GM18505 (cell line): ENCODE measurements at regions not wholly inside any gene's neighbourhood (a gene's known extent, or its start where the extent isn't known, plus 50 kb on each side); places are given as distances from the start of the nearest gene placed in this dataset.
"Not testable (repeated sequence)": the region's sequence is repeated elsewhere in the genome, so short reads cannot be mapped to it uniquely, and the experiment has no call there.

Source experiments
- ATAC-seq: cut with Tn5 transposase; IDR thresholded peaks from one replicate; pipeline ENCODE4 v1.9.1; 2021; ENCODE audit not compliant: unreplicated experiment

- ATAC-seq = not testable (repeated sequence)
Measured at GRCh38 chr1:146521804-146522203, 293.0 kb upstream of the NOTCH2NLA start.

- ATAC-seq = not testable (repeated sequence)
Measured at GRCh38 chr1:146513754-146514153, 284.9 kb upstream of the NOTCH2NLA start.

- not testable (repeated sequence) for ATAC-seq
Measured at GRCh38 chr1:146511047-146511777, 282.4 kb upstream of the NOTCH2NLA start.

GRCh38 chr1:146510248-146510983, 281.6 kb upstream of the NOTCH2NLA start:
- ATAC-seq = not testable (repeated sequence)

GRCh38 chr1:146504121-146504520, 275.3 kb upstream of the NOTCH2NLA start:
- ATAC-seq = not testable (repeated sequence)

GRCh38 chr1:146487555-146487954, 258.7 kb upstream of the NOTCH2NLA start:
- not testable (repeated sequence) for ATAC-seq

- ATAC-seq = not testable (repeated sequence)
Measured at GRCh38 chr1:146487155-146487554, 258.3 kb upstream of the NOTCH2NLA start.

- ATAC-seq = not testable (repeated sequence)
Measured at GRCh38 chr1:146486300-146487014, 257.6 kb upstream of the NOTCH2NLA start.

- not testable (repeated sequence) for ATAC-seq
Measured at GRCh38 chr1:146484195-146484594, 255.4 kb upstream of the NOTCH2NLA start.

GRCh38 chr1:146479188-146479587, 250.4 kb upstream of the NOTCH2NLA start:
- not testable (repeated sequence) for ATAC-seq

GRCh38 chr1:146478125-146478720, 249.4 kb upstream of the NOTCH2NLA start:
- not testable (repeated sequence) for ATAC-seq

GRCh38 chr1:146475086-146475485, 246.3 kb upstream of the NOTCH2NLA start:
- not testable (repeated sequence) for ATAC-seq

GRCh38 chr1:146474216-146474615, 245.4 kb upstream of the NOTCH2NLA start:
- not testable (repeated sequence) for ATAC-seq

- peak; percentile 88 for ATAC-seq
Measured at GRCh38 chr1:146472192-146472861, 243.5 kb upstream of the NOTCH2NLA start.

GRCh38 chr1:146459939-146460338, 231.1 kb upstream of the NOTCH2NLA start:
- ATAC-seq = not testable (repeated sequence)

GRCh38 chr1:146459308-146459707, 230.5 kb upstream of the NOTCH2NLA start:
- not testable (repeated sequence) for ATAC-seq

- ATAC-seq = not testable (repeated sequence)
Measured at GRCh38 chr1:146448877-146449246, 220.0 kb upstream of the NOTCH2NLA start.

- not testable (repeated sequence) for ATAC-seq
Measured at GRCh38 chr1:146448212-146448876, 219.5 kb upstream of the NOTCH2NLA start.

GRCh38 chr1:146443871-146444222, 215.0 kb upstream of the NOTCH2NLA start:
- not testable (repeated sequence) for ATAC-seq
